Occipital lobe (tissue), 1 donor: ENCODE measurements at regions not wholly inside any gene's neighbourhood (a gene's known extent, or its start where the extent isn't known, plus 50 kb on each side); places are given as distances from the start of the nearest gene placed in this dataset.

Experiments used
- DNase-seq: peaks from one replicate; lab custom pipeline; 2025; lab: John Stamatoyannopoulos, UW

DNA sequence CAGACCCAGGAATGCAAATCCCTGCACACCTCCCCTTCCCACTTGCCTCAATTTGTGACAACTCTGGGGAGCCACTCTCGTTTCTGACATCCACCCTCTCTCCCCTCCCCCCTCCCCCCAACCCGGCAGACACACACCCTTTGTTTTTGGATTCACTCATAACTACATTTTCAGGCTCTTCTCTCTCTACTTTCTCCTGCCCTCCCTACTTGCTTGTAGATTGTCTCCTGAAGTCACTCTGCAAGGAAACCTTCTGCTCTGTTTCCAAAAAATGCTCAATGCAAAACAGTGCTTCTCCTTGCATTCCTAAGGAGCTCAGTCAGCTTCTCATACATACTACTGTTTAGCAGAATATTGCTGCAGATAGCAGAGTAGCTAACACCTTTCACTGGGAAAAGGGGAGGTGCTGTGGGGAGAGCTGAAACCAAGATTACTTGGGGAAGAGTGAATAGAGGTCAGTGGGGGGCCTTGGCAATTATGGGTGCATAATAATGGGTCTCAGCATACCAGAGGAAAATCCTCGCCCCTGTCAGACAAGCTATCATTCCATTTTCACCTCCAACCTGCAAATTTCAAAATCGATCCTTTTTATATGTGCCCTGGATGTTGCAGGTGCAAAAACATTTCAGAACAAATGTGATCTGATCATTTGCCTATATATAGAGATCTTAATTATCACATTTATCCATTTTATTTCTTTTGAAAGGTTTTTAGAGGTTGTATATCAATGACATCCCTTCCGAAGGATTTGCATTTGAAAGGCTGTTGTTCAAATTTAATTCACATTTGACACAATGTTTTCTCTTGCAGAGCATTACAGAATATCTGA, 1860.7 kb upstream of the WWC1 start:
- no peak for DNase-seq

DNA sequence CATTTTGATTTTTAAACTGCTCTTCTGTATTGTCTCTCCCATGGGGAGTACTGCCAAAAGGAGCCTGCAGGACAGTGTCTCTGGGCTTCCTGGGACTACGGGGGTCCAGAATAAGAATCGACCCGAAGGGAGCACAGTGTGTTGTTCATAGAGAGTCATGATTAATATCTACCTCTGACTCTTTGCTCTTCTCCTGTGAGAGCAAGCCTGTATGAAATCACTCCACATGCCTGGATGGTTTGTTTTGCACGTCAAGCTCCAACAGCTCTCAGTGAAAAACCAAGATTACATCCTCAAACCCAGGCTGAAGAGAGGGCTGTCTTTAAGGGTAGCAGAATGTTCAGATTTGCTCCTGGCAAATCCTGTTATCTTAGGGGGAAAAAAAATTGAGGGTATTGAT, 1860.0 kb upstream of the WWC1 start:
- DNase-seq = no peak

DNA sequence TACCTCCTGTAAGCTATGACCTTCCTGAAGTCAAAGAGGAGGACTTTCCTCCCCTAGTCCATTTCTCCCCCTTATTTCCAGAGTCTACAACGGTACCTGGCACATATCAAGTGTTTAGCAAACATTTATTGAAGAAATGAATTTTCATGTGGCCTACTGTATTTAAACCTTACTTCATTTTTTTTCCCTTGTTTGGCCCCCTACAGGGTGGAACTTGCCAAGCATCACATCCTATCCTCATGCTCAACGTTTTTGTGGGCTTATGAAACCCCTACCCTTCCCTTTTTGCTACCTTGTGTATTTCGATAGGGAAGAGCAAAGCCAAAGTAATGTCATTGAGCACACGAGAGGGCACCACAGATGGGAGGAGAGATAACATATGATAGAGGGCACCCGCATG, 1857.8 kb upstream of the WWC1 start:
- no peak for DNase-seq

DNA sequence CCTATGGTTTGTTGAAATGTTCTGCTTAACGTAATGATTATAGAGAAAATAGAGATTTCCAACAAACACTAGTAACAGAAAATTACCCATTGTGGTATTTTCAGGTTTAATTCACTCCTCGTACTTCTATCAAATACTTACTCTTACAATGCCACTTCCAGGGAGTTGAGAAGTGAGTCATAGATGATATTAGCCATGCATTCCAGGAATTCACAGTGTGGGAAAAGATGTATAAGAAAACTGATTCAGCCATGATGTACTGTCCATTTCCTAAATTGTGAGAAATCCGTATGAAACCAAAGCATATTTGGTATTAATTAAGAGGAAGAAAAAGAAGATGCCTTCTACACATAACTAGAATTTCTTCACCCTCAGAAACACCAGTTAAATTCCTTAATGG, 1854.6 kb upstream of the WWC1 start:
- DNase-seq = no peak

DNA sequence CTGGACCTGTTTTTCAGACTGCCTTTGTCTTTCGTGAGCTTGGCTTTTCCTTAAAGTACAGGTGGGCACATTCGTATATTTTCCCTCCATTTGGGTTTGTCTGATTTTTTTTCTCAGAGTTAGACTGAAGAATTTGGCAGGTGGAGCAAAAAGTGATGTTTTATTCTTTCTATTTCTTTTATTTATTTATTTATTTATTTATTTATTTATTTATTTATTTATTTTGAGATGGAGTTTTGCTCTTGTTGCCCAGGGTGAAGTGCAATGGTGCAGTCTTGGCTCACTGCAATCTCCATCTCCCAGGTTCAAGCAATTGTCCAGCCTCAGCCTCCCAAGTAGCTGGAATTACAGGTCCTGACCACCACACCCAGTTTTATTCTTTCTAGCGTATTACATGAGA, 1805.1 kb upstream of the WWC1 start:
- DNase-seq = no peak

DNA sequence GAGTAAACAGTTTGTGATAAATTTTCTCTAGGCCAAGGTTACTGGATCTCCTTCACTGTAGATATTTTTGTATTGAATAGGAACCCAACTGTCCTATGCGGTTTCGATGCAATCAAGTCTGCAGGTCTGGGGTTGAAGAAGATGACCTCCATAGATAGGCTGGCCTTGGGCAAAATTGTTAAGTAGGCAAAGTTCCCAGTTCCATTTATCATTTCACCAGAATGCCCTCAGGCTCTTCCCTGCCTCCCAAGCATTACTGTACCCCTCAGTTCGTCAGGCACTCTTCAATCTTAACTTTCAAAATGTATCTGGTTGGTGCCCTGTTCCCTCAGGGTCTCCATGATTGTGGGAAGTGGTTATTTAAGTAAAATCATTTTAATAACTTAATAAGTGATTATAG, 1802.9 kb upstream of the WWC1 start:
- DNase-seq = no peak

DNA sequence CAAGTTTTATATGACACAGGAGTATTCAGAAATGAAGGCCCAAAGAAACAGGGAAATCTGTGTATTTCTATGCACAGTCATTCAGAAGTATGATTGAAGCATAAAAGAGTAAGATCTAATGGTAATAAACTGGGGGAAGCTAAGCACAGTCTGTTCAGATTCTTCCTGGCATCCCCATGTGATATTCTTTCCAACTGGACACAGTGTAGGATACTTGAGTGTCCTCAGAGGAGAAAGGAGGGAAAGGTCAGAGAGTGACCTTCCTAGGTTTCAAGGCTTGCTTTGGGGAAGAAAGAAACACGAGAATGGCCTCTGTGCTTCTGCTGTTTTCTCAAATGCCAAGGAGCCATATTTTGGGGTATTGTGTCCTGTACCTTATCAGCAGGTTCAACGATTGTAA, 1798.4 kb upstream of the WWC1 start:
- no peak for DNase-seq

DNA sequence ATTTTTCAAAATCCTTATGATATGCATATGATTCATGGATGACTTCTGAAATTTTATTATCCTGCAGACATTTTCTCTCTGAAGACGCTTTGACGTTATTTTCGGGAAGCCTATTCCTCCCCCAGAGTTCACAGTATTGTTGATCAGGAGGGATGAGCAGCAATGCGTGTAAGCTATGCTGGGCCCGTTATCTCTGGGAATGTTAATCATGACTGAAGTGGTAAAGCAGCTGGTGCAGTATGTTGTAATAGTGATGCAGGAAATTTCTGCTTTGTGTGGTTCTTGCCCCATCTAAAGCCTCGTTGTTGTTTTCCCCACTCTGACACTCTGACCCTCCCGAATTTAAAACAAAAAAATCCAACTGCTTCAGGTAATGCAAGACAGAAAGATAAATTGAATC, 1797.8 kb upstream of the WWC1 start:
- DNase-seq = no peak

DNA sequence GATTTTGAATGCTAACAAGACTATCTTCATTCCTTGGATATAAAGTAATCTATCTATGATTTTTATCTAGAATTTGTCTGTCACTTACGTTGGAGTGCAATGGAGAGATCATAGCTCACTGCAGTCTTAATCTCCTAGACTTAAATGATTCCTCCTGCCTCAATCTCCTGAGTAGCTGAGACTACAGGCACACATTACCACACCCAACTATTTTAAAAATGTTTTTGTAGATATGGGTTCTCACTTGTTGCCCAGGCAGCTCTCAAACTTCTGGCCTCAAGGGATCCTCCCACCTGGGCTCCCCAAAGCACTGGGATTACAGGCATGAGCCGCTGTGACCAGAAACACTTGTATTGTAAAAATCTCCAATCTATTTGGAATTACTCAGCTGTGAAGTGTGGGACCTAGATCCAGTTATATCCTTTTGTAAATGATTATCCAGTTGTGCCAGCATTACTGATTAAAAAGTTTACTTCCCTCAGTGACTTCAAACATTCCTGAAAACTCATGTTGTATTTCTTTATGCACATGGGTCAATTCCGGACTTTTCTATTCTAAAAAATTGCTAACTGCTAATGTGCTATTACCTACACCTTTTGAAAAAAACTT, 1793.8 kb upstream of the WWC1 start:
- no peak for DNase-seq

DNA sequence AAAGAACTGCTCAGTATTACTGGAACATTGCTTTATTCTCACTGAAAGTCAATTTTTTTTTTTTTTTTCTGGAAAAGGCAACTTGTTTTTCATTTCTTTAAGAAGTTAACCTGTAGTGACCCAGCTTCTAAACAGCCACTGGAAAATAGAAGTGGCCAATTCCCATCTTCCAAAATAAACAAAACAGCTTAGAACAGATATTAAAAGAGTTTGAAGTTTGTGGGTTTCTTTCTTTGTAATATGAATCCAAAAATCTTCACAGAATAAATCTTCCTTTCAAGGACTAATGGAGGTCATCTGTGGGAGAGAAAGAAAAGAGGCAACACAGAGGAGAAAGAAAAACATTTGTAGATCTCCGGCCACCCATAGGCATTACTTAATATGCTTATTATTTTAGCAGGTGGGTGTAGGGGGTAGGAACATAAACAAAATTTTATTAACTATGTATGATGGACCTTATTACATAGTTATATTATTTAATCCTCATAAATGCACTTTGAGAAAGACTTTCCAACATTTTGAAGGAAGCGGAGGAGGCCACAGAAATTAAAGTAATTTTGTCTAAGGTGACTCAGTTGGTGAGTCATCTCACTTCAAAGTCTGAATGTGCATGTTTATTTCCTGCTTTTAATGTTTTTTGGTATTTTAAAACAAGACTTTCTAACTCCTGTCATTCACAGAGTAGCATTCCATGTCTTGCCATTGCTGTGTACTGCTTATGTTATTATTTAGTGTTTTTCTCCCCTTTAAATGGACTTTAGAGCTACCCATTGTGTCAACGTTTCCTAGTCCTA, 1791.8 kb upstream of the WWC1 start:
- DNase-seq = no peak

DNA sequence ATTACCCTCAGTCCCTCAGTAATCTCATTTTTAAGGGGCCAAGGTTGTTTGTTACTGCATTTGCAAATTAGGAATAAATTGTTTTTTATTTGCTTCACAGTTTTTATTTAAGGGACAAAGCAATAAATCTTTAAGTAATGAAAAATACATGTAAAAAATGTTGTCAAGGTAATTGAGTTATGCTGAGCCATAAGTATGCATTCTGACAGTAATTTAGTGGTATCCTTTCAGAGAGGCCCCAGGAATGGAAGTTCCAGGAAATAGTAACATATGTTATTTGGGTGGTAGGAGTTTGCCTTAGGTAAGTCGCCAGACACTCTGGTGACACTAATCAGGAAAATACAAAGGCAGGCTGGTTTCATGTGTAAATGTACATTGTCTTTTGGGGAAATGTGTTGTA, 1787.9 kb upstream of the WWC1 start:
- DNase-seq = no peak

DNA sequence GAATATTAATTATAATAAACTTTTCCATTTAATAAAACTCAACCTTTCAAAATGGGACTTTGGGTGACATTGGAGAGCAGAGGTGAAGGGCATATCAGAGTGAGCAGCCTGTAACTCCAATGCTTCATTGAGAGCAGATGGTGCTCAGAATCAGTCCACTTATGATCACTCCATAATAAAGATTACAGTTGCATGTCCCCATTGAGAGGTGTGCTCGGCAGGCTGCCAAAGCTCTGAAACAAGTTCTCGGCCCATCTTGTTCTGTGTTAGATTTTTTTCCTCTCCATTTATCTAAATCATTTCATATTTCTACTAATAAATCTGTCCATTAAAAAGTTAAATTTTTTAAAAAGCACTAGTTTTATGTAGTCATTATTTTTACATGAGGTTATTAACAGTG, 1786.4 kb upstream of the WWC1 start:
- no peak for DNase-seq

DNA sequence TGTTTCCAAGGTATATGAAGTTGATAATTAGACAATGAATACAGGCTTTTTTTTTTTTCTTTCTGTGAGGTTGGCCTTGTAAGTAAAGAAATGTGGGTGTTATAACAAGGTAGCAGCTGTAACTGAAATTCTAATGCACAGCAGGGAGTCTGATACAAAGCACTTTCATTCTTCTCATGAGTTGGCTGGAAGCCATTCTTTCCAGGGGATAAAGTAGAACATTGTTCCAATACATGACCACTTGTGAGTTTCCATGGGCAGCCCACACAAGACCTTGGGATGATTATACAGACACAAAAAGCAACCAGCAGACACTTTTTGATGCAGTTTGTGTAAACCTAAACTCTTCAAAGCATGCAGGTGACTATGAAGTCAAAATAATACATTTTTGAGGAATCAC, 1785.9 kb upstream of the WWC1 start:
- DNase-seq = no peak

DNA sequence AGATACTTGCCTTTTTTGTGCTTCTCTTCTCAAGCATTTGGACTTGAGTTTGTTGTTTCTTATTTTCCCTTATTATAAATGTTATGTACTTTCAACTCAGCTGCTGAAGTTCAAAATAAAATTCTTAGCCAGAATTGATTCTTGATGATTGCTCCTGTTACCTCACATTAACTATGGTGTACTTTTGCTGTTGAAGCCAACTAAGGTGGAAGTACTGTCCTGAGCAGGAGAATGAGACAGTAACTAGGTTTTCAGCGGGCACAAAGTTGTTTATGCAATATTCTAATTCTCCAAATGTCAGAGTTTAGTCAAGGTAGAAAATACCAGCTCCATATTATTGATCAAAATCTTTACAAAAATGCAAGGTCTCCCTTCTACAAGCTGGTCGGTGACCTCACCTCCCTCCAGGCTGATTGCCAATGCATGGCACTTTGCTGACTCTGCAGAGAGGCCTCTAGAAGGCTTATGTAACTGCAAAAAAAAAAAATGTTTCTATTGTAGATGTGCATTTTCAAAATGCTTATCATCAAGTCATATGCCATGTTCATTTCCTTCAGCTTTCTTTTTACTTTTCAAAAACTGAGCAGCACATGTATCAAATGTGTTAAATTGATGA, 1783.5 kb upstream of the WWC1 start:
- DNase-seq = no peak

DNA sequence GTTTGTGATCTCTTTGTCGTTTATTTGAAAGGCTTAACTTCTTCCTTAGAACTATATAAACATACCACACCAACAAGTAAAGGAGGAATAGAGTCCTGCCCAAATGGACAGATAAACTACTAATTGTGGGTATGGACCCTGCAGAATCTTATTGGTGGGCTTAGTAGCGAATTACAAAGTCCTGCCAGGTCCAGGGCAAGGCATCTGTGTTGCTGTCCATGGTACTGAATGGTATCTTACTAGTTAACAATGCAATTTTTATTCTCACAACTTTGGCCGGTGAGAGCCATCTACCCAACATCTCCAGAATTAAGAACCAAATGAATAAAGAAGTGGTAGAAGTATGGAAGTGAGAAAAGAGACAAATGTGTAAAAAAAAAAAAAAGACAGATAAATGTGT, 1782.4 kb upstream of the WWC1 start:
- no peak for DNase-seq

DNA sequence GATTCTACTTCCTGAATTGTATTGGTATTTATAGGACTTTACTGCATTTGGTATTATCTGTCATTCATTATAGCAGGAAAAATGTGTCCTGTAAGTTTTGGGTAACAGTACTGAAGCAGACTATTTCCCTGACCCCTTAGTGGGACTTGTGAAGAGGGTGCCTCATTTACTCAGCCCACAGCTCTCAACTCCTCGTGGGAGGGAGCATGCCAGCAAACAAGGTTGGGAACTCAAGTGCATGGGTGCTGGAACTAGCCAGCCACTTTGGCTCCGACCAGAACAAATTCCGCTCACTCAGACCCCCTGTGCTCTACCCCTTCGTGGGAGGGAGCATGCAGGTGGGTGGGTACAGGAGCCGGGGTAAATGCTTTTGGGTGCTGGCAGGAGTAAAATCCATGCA, 1773.5 kb upstream of the WWC1 start:
- no peak for DNase-seq

DNA sequence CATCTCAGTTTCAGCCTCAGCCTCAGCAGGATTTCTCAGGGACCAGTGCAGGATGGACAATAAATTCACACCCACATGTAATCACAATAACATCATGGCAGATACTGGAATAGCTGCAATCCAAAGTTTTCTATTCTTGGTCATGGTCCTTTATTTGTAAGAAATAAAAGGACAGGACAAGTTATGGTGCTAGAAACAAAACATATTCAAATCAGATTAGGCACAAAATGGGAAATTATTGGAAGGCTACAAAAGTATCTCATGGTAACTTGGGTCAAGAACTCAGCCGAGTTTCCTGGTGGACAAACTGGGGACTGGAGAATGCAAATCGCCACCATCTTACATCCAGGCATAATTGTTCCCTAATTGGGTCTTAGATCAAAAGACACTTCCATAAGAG, 1768.2 kb upstream of the WWC1 start:
- DNase-seq = no peak

DNA sequence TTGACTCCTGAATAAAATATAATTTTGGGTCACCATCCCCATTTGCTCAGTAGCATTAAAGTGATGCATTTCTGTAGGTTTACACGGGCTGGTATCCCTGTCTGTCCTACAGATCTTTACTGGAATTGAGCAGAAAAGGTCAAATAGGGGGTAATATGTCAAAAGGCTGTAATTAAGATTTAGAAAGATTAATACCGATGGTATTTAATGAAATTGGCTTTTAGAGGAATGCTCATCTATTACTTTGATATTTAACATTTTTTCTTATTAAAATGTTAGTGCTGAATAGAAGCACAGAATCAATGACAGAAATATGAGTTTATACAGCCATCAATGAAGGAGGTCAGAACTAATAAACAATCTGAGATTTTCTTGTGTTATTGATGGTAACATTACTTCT, 1762.2 kb upstream of the WWC1 start:
- no peak for DNase-seq

DNA sequence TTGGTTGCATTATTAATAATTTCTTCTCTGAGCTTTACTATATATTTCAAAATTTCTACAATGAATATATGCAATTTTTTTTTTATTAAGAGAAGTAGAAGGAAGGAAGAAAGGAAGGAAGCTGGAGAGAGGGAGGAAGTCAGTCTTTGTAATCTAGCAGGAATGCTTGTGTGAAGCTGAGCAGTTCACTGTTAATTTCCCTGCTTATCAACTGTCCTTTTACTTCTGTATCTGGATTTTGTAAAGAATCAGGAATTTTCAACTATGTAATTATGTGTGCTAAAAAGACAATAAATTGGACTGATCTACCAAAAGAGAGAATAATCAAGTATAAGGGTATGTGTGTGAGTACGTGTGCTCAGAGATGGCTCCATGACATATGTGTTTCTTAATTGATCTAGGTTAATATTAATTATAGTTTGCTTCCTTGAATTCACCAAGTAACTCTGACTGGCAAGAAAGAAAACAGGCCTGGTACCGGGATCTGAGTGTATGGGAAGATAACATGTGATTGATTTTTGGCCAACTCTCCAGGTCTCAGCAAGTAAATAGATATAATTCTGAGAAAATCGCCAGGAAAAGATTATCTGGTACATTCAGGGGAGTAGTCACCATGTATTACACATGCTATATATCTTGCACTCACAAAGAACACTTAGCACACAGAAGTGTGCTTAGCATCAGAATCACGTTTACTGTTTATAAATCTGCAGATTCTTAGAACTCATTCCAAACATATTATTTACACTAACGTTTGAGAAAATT, 1758.8 kb upstream of the WWC1 start:
- DNase-seq = no peak

DNA sequence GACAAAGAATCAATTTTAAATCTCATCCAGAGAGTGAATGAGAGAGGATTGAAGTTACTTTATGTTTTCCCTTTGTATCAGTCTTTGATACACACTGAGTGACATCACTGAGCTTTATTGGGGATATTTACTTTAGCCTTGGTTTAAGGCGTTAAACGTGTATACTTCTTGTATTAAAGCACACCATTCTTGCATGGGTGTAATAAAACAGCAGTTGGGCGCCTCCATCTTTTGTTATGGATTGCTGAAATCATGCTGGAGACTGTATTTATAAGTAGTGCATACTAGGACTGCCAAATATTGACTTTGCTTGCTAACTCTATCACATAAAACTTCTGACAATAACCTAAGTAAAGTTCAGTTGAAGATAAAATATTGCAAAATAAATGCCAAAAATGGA, 1755.8 kb upstream of the WWC1 start:
- DNase-seq = no peak

DNA sequence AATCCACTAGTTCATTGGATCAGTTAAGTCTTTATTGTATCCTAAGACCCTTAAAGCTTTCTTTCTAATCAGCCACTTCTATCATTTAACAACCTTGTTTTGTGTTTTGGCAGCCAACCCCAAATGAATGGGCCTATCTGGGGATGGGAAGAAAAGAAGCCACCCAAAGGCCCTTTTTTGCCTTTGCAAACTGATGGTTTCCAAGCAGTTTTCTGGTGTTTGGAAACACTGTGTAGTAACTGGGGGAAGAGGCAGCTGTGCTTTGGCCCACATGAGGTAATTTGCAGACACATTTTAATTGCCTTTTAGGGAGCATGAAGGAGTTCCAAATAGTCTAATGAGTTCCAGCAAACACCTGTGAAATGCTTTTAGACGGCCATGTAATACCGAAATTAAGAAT, 1751.3 kb upstream of the WWC1 start:
- DNase-seq = no peak

DNA sequence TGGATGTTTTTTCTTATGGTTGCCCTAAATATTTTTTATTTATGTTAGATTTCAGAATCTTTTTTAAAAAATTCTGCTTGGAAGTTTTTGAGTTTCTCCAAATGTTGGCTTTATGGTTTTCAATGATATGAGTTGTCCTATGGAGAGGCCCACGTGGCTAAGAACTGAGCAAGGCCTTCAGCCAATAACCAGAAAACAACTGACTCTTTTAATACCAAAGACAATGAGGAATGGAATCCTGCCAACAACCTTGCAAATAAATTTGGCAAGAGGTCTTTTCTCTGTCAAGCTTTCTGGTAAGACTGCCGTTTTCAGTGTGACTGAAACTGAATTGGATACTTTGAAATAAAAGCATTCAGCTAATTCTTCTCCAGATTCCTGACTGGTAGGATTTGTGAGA, 1740.1 kb upstream of the WWC1 start:
- no peak for DNase-seq
